ENCODE measurements at regions not wholly inside any gene's neighbourhood (a gene's known extent, or its start where the extent isn't known, plus 50 kb on each side); places are given as distances from the start of the nearest gene placed in this dataset.

- whole genome bisulfite sequencing, 2 experiments (ENCODE audit: insufficient coverage in 1 of 2, insufficient read length in 1 of 2): 91 to 95% methylated on average over 4 of the region's 4 CpGs
- H3K36me3 Mint-ChIP-seq (ENCODE audit: low read depth): no peaks in the 10 kb centered on the region
- DNase-seq: no peak
Observed at GRCh38 chr3:182583545-182583944, 209.8 kb upstream of the ATP11B start.

GRCh38 chr3:182585532-182586150 is 207.7 kb upstream of the ATP11B start:
- TF ChIP-seq CTCF (conservative IDR thresholded peaks at IDR 0.05): no peak
- H3K4me1 ChIP-seq (ENCODE audit: control insufficient read depth, insufficient read depth, low read length): no peaks in the 10 kb centered on the region
- H3K4me3 Mint-ChIP-seq: no peak overlapping the region
- no peak overlapping the region for H3K4me3 ChIP-seq (ENCODE audit: low read length)
- 80 to 87% methylated on average over 1 of the region's 2 CpGs for WGBS, 2 experiments (ENCODE audit: insufficient coverage in 1 of 2, insufficient read length in 1 of 2)
- H3K27ac Mint-ChIP-seq: no peak overlapping the region
- no peak overlapping the region for H3K27ac ChIP-seq (ENCODE audit: low read depth, low read length)
- no peaks in the 10 kb centered on the region for H3K36me3 Mint-ChIP-seq (ENCODE audit: low read depth)
- H3K9ac ChIP-seq (ENCODE audit: extremely low read depth, low read length, poor library complexity, severe bottlenecking): no peak overlapping the region
- no peaks in the 10 kb centered on the region for H3K9me3 ChIP-seq (ENCODE audit: control insufficient read depth, low read length)
- H3K27me3 Mint-ChIP-seq (ENCODE audit: insufficient read depth): no peaks in the 10 kb centered on the region
- H3K36me3 ChIP-seq (ENCODE audit: control insufficient read depth, insufficient read depth, low read length): no peaks in the 10 kb centered on the region
- H3K27me3 ChIP-seq (ENCODE audit: control insufficient read depth, insufficient read depth, low read length, poor library complexity, severe bottlenecking): no peaks in the 10 kb centered on the region
- H3K4me1 Mint-ChIP-seq: no peaks in the 10 kb centered on the region
- peaks cover 7% of the 10 kb centered on the region for H3K9me3 Mint-ChIP-seq
- no peak for DNase-seq

More at GRCh38 chr3:182583545-182583944, 209.8 kb upstream of the ATP11B start:
- Mint-ChIP-seq H3K4me1 (no peaks in the 10 kb centered on the region), H3K27ac (no peak overlapping the region), H3K9me3 (no peaks in the 10 kb centered on the region), H3K4me3 (no peak overlapping the region), H3K27me3 (ENCODE audit: insufficient read depth) (no peaks in the 10 kb centered on the region)
- H3K27ac ChIP-seq (ENCODE audit: low read depth, low read length): no peak overlapping the region
- TF ChIP-seq CTCF (conservative IDR thresholded peaks at IDR 0.05): no peak
- H3K4me3 ChIP-seq (ENCODE audit: low read length): no peak overlapping the region
- no peaks in the 10 kb centered on the region for H3K9me3 ChIP-seq (ENCODE audit: control insufficient read depth, low read length)
- H3K9ac ChIP-seq (ENCODE audit: extremely low read depth, low read length, poor library complexity, severe bottlenecking): no peak overlapping the region
- H3K4me1 ChIP-seq (ENCODE audit: control insufficient read depth, insufficient read depth, low read length): no peaks in the 10 kb centered on the region
- H3K27me3 ChIP-seq (ENCODE audit: control insufficient read depth, insufficient read depth, low read length, poor library complexity, severe bottlenecking): no peaks in the 10 kb centered on the region
- no peaks in the 10 kb centered on the region for H3K36me3 ChIP-seq (ENCODE audit: control insufficient read depth, insufficient read depth, low read length)

GRCh38 chr3:182592747-182593146 is 200.6 kb upstream of the ATP11B start:
- Histone ChIP-seq H3K36me3 (ENCODE audit: control insufficient read depth, insufficient read depth, low read length) (no peaks in the 10 kb centered on the region), H3K9me3 (ENCODE audit: control insufficient read depth, low read length) (no peaks in the 10 kb centered on the region), H3K9ac (ENCODE audit: extremely low read depth, low read length, poor library complexity, severe bottlenecking) (no peak overlapping the region), H3K4me1 (ENCODE audit: control insufficient read depth, insufficient read depth, low read length) (no peaks in the 10 kb centered on the region), H3K27me3 (ENCODE audit: control insufficient read depth, insufficient read depth, low read length, poor library complexity, severe bottlenecking) (no peaks in the 10 kb centered on the region), H3K27ac (ENCODE audit: low read depth, low read length) (no peak overlapping the region), H3K4me3 (ENCODE audit: low read length) (no peak overlapping the region)
- TF ChIP-seq CTCF (conservative IDR thresholded peaks at IDR 0.05): no peak
- Mint-ChIP-seq H3K4me3 (no peak overlapping the region), H3K36me3 (ENCODE audit: low read depth) (no peaks in the 10 kb centered on the region), H3K27ac (no peak overlapping the region), H3K27me3 (ENCODE audit: insufficient read depth) (no peaks in the 10 kb centered on the region), H3K4me1 (peaks cover 2% of the 10 kb centered on the region), H3K9me3 (peaks cover 7% of the 10 kb centered on the region)
- WGBS, 2 experiments (ENCODE audit: insufficient coverage in 1 of 2, insufficient read length in 1 of 2): 92 to 100% methylated on average over 2 to 3 of the region's 3 CpGs
- no peak for DNase-seq
